HEK293T (cell line): ENCODE measurements at regions not wholly inside any gene's neighbourhood (a gene's known extent, or its start where the extent isn't known, plus 50 kb on each side); places are given as distances from the start of the nearest gene placed in this dataset.

ENCODE experiments used
- ARNT ChIP-seq: fragments of 450-650 bp; IDR thresholded peaks from 2 replicates; pipeline ENCODE4 v1.6.1; 2017; ENCODE audit warnings: mild to moderate bottlenecking
- BHLHE40 ChIP-seq: fragments of 450-650 bp; IDR thresholded peaks from 2 replicates; pipeline ENCODE4 v1.6.1; 2016; ENCODE audit warnings: mild to moderate bottlenecking, moderate library complexity, borderline replicate concordance
- CTBP1 ChIP-seq: fragments of 450-650 bp; IDR thresholded peaks from 2 replicates; pipeline ENCODE4 v1.6.1; 2016; ENCODE audit warnings: borderline replicate concordance
- ELF4 ChIP-seq: fragments of 450-650 bp; IDR thresholded peaks from 2 replicates; pipeline ENCODE4 v1.6.1; 2017; ENCODE audit warnings: antibody characterized with exemption
- FOXA1 ChIP-seq: fragments of 450-650 bp; IDR thresholded peaks from 2 replicates; pipeline ENCODE4 v1.6.1; 2016; ENCODE audit warnings: mild to moderate bottlenecking
- FOXK2 ChIP-seq: fragments of 450-650 bp; IDR thresholded peaks from 2 replicates; pipeline ENCODE4 v1.6.1; 2016; ENCODE audit warnings: mild to moderate bottlenecking
- FOXM1 ChIP-seq: fragments of 450-650 bp; IDR thresholded peaks from 2 replicates; pipeline ENCODE4 v1.6.1; 2017; ENCODE audit warnings: mild to moderate bottlenecking, borderline replicate concordance
- PKNOX1 ChIP-seq: fragments of 450-650 bp; IDR thresholded peaks from 2 replicates; pipeline ENCODE4 v1.6.1; 2016
- SP1 ChIP-seq: fragments of 450-650 bp; IDR thresholded peaks from 2 replicates; pipeline ENCODE4 v1.6.1; 2017
- SUZ12 ChIP-seq: fragments of 450-650 bp; IDR thresholded peaks from 2 replicates; pipeline ENCODE4 v1.6.1; 2016; ENCODE audit warnings: mild to moderate bottlenecking
- TARDBP ChIP-seq: fragments of 450-650 bp; IDR thresholded peaks from 2 replicates; pipeline ENCODE4 v1.6.1; 2016
- ZNF384 ChIP-seq: fragments of 450-650 bp; IDR thresholded peaks from 2 replicates; pipeline ENCODE4 v1.6.1; 2016

GRCh38 chr4:147060151-147060931 lies 114.7 kb upstream of the TTC29 start:
- TF ChIP-seq ZNF384 = no peak
- no peak for TF ChIP-seq BHLHE40
- no peak for TF ChIP-seq ELF4
- no peak for TF ChIP-seq CTBP1
- no peak for TF ChIP-seq SP1
- TF ChIP-seq ARNT = no peak
- no peak for TF ChIP-seq FOXA1
- TF ChIP-seq PKNOX1 = no peak
- no peak for TF ChIP-seq FOXM1
- TF ChIP-seq TARDBP = no peak
- no peak for TF ChIP-seq SUZ12
- no peak for TF ChIP-seq FOXK2
